ENCODE measurements at regions not wholly inside any gene's neighbourhood (a gene's known extent, or its start where the extent isn't known, plus 50 kb on each side); places are given as distances from the start of the nearest gene placed in this dataset.
"Not testable (repeated sequence)": the region's sequence is repeated elsewhere in the genome, so short reads cannot be mapped to it uniquely, and the experiment has no call there.

DNA sequence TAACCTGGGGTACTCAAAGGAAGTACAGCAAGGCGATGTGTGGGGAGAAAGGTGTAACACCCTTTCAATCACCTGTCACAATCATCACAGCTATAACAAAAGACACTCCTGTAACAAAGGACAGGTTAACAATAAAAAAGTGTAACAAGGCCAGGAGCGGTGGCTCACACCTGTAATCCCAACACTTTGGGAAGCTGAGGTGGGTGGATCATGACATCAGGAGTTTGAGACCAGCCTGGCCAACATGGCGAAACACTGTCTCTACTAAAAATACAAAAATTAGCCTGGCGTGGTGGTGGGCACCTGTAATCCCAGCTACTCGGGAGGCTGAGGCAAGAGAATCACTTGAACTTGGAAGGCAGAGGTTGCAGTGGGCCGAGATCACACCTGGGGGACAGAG is 436.4 kb downstream of the RBFOX1 start:
- not testable (repeated sequence) for DNase-seq

DNA sequence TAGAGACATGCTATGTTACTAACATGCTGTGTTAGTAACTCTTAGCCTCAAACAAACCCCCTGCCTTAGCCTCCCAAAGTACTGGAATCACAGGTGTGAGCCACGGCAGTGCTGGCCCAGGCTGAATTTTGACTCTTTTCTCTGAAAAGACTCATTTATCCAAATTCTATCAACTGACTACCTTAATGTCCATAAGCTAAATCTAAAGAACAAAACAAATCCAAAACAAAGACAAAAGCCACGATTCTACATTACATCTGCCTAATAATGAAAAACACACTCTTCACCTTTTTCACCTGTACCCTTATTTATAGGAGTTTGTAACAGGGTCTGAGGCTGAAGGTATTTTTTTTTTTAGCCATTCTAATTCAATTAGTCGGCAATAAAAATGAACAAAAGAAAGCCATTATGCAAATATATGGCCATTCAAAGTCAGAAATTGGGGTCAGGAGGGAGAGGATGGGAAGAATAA is 432.5 kb downstream of the RBFOX1 start:
- no peak for DNase-seq

DNA sequence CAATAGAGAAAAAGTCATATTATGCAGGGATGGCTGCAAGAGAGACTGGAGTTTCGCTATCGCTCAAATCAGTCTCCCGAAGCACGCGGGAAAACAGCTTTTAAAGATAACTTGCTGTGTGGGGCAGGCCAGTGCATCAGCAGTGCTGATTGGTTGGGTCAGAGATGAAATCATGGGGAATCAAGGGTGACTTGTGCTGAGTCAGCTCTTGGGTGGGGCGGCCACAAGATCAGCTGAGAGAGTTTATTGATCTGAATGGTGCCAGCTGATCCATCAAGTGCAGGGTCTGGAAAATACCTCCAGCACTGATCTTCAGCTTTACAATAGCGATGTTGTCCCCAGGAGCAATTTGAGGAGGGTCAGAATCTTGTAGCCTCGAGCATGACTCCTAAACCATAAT is 430.5 kb downstream of the RBFOX1 start:
- no peak for DNase-seq
